KMS-11 (cell line): ENCODE measurements at regions not wholly inside any gene's neighbourhood (a gene's known extent, or its start where the extent isn't known, plus 50 kb on each side); places are given as distances from the start of the nearest gene placed in this dataset.
"Not testable (repeated sequence)": the region's sequence is repeated elsewhere in the genome, so short reads cannot be mapped to it uniquely, and the experiment has no call there.

Experiments used
- H2AFZ ChIP-seq: fragments of 200-600 bp; sonication (generic); 2 replicates; pipeline ENCODE4 v1.6.1; 2016; ENCODE audit warnings: antibody characterized with exemption, mixed run types, low read depth
- H3K27ac ChIP-seq: fragments of 200-600 bp; sonication (generic); 2 replicates; pipeline ENCODE4 v1.6.1; 2016; ENCODE audit warnings: mild to moderate bottlenecking, mixed run types
- H3K27me3 ChIP-seq: fragments of 200-600 bp; sonication (generic); 2 replicates; pipeline ENCODE4 v1.6.1; 2017; ENCODE audit warnings: mild to moderate bottlenecking, low read depth, mixed run types, moderate library complexity; ENCODE audit not compliant: insufficient read depth
- H3K36me3 ChIP-seq: fragments of 200-600 bp; sonication (generic); 2 replicates; pipeline ENCODE4 v1.6.1; 2017; ENCODE audit warnings: mild to moderate bottlenecking, mixed run types; ENCODE audit not compliant: insufficient read depth
- H3K4me1 ChIP-seq: fragments of 200-600 bp; sonication (generic); 2 replicates; pipeline ENCODE4 v1.6.1; 2016; ENCODE audit warnings: mild to moderate bottlenecking, low read depth, mixed run types; ENCODE audit not compliant: poor library complexity, severe bottlenecking
- H3K4me2 ChIP-seq: fragments of 200-600 bp; sonication (generic); 2 replicates; pipeline ENCODE4 v1.7.0; 2016; ENCODE audit warnings: mild to moderate bottlenecking, mixed run types
- H3K4me3 ChIP-seq: fragments of 200-600 bp; sonication (generic); IDR thresholded peaks from 2 replicates; pipeline ENCODE4 v1.6.1; 2017; ENCODE audit warnings: low read depth, low read length, mixed read lengths; ENCODE audit not compliant: insufficient read depth
- H3K79me2 ChIP-seq: fragments of 200-600 bp; sonication (generic); 2 replicates; pipeline ENCODE4 v1.6.1; 2016; ENCODE audit warnings: low read depth, mixed run types; ENCODE audit not compliant: insufficient read depth
- H3K9ac ChIP-seq: fragments of 200-600 bp; sonication (generic); 2 replicates; pipeline ENCODE4 v1.6.1; 2016; ENCODE audit warnings: mild to moderate bottlenecking, mixed run types
- H4K20me1 ChIP-seq: fragments of 200-600 bp; sonication (generic); 2 replicates; pipeline ENCODE4 v1.6.1; 2016; ENCODE audit warnings: mild to moderate bottlenecking, mixed run types; ENCODE audit not compliant: insufficient read depth
- CTCF ChIP-seq: fragments of 200-600 bp; sonication (generic); conservative IDR thresholded peaks from 2 replicates; pipeline ENCODE4 v1.6.1; 2017; ENCODE audit warnings: low read depth, mild to moderate bottlenecking, antibody characterized with exemption, low read length, moderate library complexity, mixed read lengths

GRCh38 chr5:25444697-25445096, 799.9 kb upstream of the CDH10 start:
- no peaks in the 10 kb centered on the region for H3K36me3 ChIP-seq
- TF ChIP-seq CTCF: no peak
- H3K27me3 ChIP-seq: no peaks in the 10 kb centered on the region
- no peaks in the 10 kb centered on the region for H4K20me1 ChIP-seq
- no peaks in the 10 kb centered on the region for H3K79me2 ChIP-seq
- H3K4me2 ChIP-seq: no peak overlapping the region
- H3K9ac ChIP-seq: no peak overlapping the region
- H2AFZ ChIP-seq: no peak overlapping the region
- H3K4me1 ChIP-seq: no peaks in the 10 kb centered on the region
- H3K27ac ChIP-seq: no peak overlapping the region
- H3K4me3 ChIP-seq: no peak overlapping the region

GRCh38 chr5:25441810-25442209, 797.0 kb upstream of the CDH10 start:
- H3K79me2 ChIP-seq: no peaks in the 10 kb centered on the region
- no peak overlapping the region for H2AFZ ChIP-seq
- no peaks in the 10 kb centered on the region for H3K36me3 ChIP-seq
- TF ChIP-seq CTCF: no peak
- H3K27ac ChIP-seq: no peak overlapping the region
- no peak overlapping the region for H3K4me3 ChIP-seq
- H3K27me3 ChIP-seq: no peaks in the 10 kb centered on the region
- no peaks in the 10 kb centered on the region for H4K20me1 ChIP-seq
- no peak overlapping the region for H3K4me2 ChIP-seq
- no peaks in the 10 kb centered on the region for H3K4me1 ChIP-seq
- no peak overlapping the region for H3K9ac ChIP-seq

- Histone ChIP-seq H2AFZ (no peak overlapping the region), H3K4me1 (no peaks in the 10 kb centered on the region), H3K9ac (no peak overlapping the region), H3K4me3 (no peak overlapping the region), H3K79me2 (no peaks in the 10 kb centered on the region), H4K20me1 (no peaks in the 10 kb centered on the region), H3K36me3 (no peaks in the 10 kb centered on the region), H3K27ac (no peak overlapping the region), H3K4me2 (no peak overlapping the region), H3K27me3 (no peaks in the 10 kb centered on the region)
- TF ChIP-seq CTCF: no peak
These were observed 794.2 kb upstream of the CDH10 start for GRCh38 chr5:25439025-25439424.

GRCh38 chr5:25438375-25438774, 793.6 kb upstream of the CDH10 start:
- H3K79me2 ChIP-seq, H3K9ac ChIP-seq, H2AFZ ChIP-seq: not testable (repeated sequence)

GRCh38 chr5:25436452-25436851, 791.7 kb upstream of the CDH10 start:
- Histone ChIP-seq H3K9ac (no peak overlapping the region), H3K36me3 (no peaks in the 10 kb centered on the region), H4K20me1 (no peaks in the 10 kb centered on the region), H3K4me1 (no peaks in the 10 kb centered on the region), H3K27me3 (no peaks in the 10 kb centered on the region), H3K4me2 (no peak overlapping the region), H3K27ac (no peak overlapping the region), H3K79me2 (no peaks in the 10 kb centered on the region), H2AFZ (no peak overlapping the region), H3K4me3 (no peak overlapping the region)
- TF ChIP-seq CTCF: no peak

More at GRCh38 chr5:25438375-25438774, 793.6 kb upstream of the CDH10 start:
- not testable (repeated sequence) for H4K20me1 ChIP-seq, H3K4me1 ChIP-seq, H3K27me3 ChIP-seq, H3K36me3 ChIP-seq, H3K4me2 ChIP-seq, H3K4me3 ChIP-seq, H3K27ac ChIP-seq
